Lower lobe of right lung (tissue), 2 donors: ENCODE measurements at regions not wholly inside any gene's neighbourhood (a gene's known extent, or its start where the extent isn't known, plus 50 kb on each side); places are given as distances from the start of the nearest gene placed in this dataset.

ENCODE experiments used
- ATAC-seq, 2 donors: fragments of 200-7000 bp; cut with Tn5 transposase; one replicate each; pipeline ENCODE4 v1.9.1; 2020 to 2022; ENCODE audit warnings: mild to moderate bottlenecking in 2 of 2, moderate library complexity in 2 of 2
- DNase-seq: peaks from one replicate; pipeline ENCODE4 v3.0.0-alpha.2; 2020
- H3K27ac ChIP-seq: fragments of 200-600 bp; one replicate; pipeline ENCODE4 v1.8.0; 2022
- H3K27me3 ChIP-seq: fragments of 200-600 bp; one replicate; pipeline ENCODE4 v1.8.0; 2022; ENCODE audit warnings: low read depth
- H3K36me3 ChIP-seq: fragments of 200-600 bp; one replicate; pipeline ENCODE4 v1.8.0; 2022; ENCODE audit warnings: mild to moderate bottlenecking
- H3K4me1 ChIP-seq: fragments of 200-600 bp; one replicate; pipeline ENCODE4 v1.8.0; 2022
- H3K4me3 ChIP-seq: fragments of 200-600 bp; one replicate; pipeline ENCODE4 v1.8.0; 2022; ENCODE audit warnings: mild to moderate bottlenecking
- H3K9me3 ChIP-seq: fragments of 200-600 bp; one replicate; pipeline ENCODE4 v1.8.0; 2022
- CTCF ChIP-seq: fragments of 200-600 bp; IDR thresholded peaks from one replicate; pipeline ENCODE4 v1.8.0; 2022; ENCODE audit warnings: antibody characterized with exemption, mild to moderate bottlenecking
- intact Hi-C: fragments of 100-400 bp; cut with DNase I; formaldehyde crosslinking; loops from one replicate; pipeline ENCODE4 v1.11.0; 2022
- donor health status: DM: no; HTN: yes; CAD: no; lungs with severe emphysema.

- intact Hi-C loops, result no loop called here
- H3K27ac ChIP-seq, result peak overlapping the region; percentile 65
- no peak for DNase-seq
- no peaks in the 10 kb centered on the region for H3K9me3 ChIP-seq
- no peaks in the 10 kb centered on the region for H3K27me3 ChIP-seq
- ATAC-seq, result no peak
- no peaks in the 10 kb centered on the region for H3K36me3 ChIP-seq
- no peak for TF ChIP-seq CTCF
- peaks cover 6% of the 10 kb centered on the region for H3K4me1 ChIP-seq
- H3K4me3 ChIP-seq, result no peak overlapping the region
These were observed 368.1 kb downstream of the CXCL12 start for GRCh38 chr10:44016589-44017482.

GRCh38 chr10:44015702-44016500 lies 367.2 kb upstream of the ZNF32 start:
- DNase-seq, result no peak
- Histone ChIP-seq H3K4me1 (peaks cover 6% of the 10 kb centered on the region), H3K27me3 (no peaks in the 10 kb centered on the region), H3K27ac (peak overlapping the region; percentile 65), H3K36me3 (no peaks in the 10 kb centered on the region), H3K4me3 (no peak overlapping the region), H3K9me3 (no peaks in the 10 kb centered on the region)
- intact Hi-C loops, result no loop called here
- no peak for TF ChIP-seq CTCF
- no peak for ATAC-seq

GRCh38 chr10:44014644-44015250 lies 366.1 kb upstream of the ZNF32 start:
- Histone ChIP-seq H3K9me3 (no peaks in the 10 kb centered on the region), H3K4me1 (peaks cover 6% of the 10 kb centered on the region), H3K4me3 (no peak overlapping the region), H3K27me3 (no peaks in the 10 kb centered on the region), H3K27ac (no peak overlapping the region), H3K36me3 (no peaks in the 10 kb centered on the region)
- no peak for TF ChIP-seq CTCF
- ATAC-seq (no peak), DNase-seq (no peak)
- intact Hi-C loops, result no loop called here

- ATAC-seq, result no peak
- intact Hi-C loops, result no loop called here
- TF ChIP-seq CTCF, result no peak
- Histone ChIP-seq H3K27ac (no peak overlapping the region), H3K4me3 (no peak overlapping the region), H3K27me3 (no peaks in the 10 kb centered on the region), H3K9me3 (no peaks in the 10 kb centered on the region), H3K4me1 (peaks cover 6% of the 10 kb centered on the region), H3K36me3 (no peaks in the 10 kb centered on the region)
- no peak for DNase-seq
These were observed 365.3 kb upstream of the ZNF32 start for GRCh38 chr10:44013981-44014380.

GRCh38 chr10:44012921-44013320 lies 364.2 kb upstream of the ZNF32 start:
- H3K27ac ChIP-seq, result no peak overlapping the region
- no peaks in the 10 kb centered on the region for H3K36me3 ChIP-seq
- H3K4me3 ChIP-seq, result no peak overlapping the region
- TF ChIP-seq CTCF, result no peak
- peaks cover 6% of the 10 kb centered on the region for H3K4me1 ChIP-seq
- ATAC-seq (no peak), DNase-seq (no peak)
- H3K27me3 ChIP-seq, result no peaks in the 10 kb centered on the region
- intact Hi-C loops, result no loop called here
- H3K9me3 ChIP-seq, result no peaks in the 10 kb centered on the region
